ENCODE measurements at regions not wholly inside any gene's neighbourhood (a gene's known extent, or its start where the extent isn't known, plus 50 kb on each side); places are given as distances from the start of the nearest gene placed in this dataset.

DNA sequence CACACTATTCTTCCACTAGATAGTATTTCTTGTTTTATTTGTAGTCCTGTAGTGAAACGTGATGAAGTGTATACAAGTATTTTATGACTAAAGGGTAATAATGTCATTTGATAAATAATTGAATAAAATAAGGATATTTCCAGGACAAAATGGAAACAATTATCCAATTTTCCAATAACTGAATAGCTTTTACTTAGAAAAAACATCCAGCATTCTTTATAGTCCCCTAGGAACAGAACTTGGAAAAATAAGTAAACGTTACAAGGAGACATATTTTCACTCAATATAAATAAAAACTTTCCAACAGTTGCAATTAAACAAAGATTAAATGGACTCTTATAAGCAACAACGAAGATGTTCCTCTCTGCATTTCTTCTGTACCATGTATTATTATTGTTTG is 566.0 kb downstream of the TMA16 start:
- no peak overlapping the region for H3K27ac ChIP-seq
- H3K4me3 ChIP-seq = no peak overlapping the region
- no peaks in the 10 kb centered on the region for H3K27me3 ChIP-seq
- no peak for DNase-seq
- ATAC-seq = no peak
- TF ChIP-seq, protein P1, sequence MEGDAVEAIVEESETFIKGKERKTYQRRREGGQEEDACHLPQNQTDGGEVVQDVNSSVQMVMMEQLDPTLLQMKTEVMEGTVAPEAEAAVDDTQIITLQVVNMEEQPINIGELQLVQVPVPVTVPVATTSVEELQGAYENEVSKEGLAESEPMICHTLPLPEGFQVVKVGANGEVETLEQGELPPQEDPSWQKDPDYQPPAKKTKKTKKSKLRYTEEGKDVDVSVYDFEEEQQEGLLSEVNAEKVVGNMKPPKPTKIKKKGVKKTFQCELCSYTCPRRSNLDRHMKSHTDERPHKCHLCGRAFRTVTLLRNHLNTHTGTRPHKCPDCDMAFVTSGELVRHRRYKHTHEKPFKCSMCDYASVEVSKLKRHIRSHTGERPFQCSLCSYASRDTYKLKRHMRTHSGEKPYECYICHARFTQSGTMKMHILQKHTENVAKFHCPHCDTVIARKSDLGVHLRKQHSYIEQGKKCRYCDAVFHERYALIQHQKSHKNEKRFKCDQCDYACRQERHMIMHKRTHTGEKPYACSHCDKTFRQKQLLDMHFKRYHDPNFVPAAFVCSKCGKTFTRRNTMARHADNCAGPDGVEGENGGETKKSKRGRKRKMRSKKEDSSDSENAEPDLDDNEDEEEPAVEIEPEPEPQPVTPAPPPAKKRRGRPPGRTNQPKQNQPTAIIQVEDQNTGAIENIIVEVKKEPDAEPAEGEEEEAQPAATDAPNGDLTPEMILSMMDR (IDR thresholded peaks at IDR 0.05) = no peak
- no peak for TF ChIP-seq POLR2A (IDR thresholded peaks at IDR 0.05)
- intact Hi-C loops (cut with DNase I) = no loop called here
- H3K4me1 ChIP-seq = no peaks in the 10 kb centered on the region
- no peaks in the 10 kb centered on the region for H3K36me3 ChIP-seq
- WGBS, 4 donors = 58 to 65% (median 61%) methylated on average over 3 of the region's 3 CpGs
- peaks cover 0 to 14% (median 0%) of the 10 kb centered on the region in 12 donors for H3K9me3 ChIP-seq

DNA sequence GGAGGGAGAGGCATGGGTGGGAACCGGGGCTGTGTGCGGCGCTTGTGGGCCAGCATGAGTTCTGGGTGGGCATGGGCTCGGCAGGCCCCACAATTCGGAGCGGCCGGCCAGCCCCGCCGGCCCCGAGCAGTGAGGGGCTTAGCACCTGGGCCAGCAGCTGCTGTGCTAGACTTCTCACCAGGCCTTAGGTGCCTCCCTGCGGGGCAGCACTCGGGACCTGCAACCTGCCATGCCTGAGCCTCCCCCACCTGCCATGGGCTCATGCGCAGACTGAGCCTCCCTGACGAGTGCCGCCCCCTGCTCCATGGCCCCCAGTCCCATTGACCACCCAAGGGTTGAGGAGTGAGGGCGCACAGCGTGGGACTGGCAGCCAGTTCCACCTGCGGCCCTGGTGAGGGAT is 573.9 kb downstream of the TMA16 start:
- Histone ChIP-seq H3K4me1 (no peaks in the 10 kb centered on the region), H3K27me3 (no peaks in the 10 kb centered on the region), H3K9me3 (peaks cover 0 to 36% (median 10%) of the 10 kb centered on the region in 12 donors), H3K36me3 (no peaks in the 10 kb centered on the region), H3K4me3 (no peak overlapping the region), H3K27ac (no peak overlapping the region)
- DNase-seq = peak in 1 of 5 donors; percentile 58
- 91 to 100% (median 97%) methylated on average over 1 to 18 of the region's 18 CpGs for WGBS, 4 donors
- no peak for TF ChIP-seq POLR2A (IDR thresholded peaks at IDR 0.05)
- TF ChIP-seq, protein P1 (IDR thresholded peaks at IDR 0.05) = no peak
- ATAC-seq = no peak
- intact Hi-C loops (cut with DNase I) = no loop called here

GRCh38 chr4:164070625-164071024 is 576.1 kb downstream of the TMA16 start:
- H3K27me3 ChIP-seq = no peaks in the 10 kb centered on the region
- no peak overlapping the region for H3K27ac ChIP-seq
- DNase-seq = no peak
- H3K36me3 ChIP-seq = no peaks in the 10 kb centered on the region
- no peak overlapping the region for H3K4me3 ChIP-seq
- H3K9me3 ChIP-seq = peaks cover 0 to 29% (median 10%) of the 10 kb centered on the region in 12 donors
- no peaks in the 10 kb centered on the region for H3K4me1 ChIP-seq
- TF ChIP-seq, protein P1 (IDR thresholded peaks at IDR 0.05) = no peak
- no peak for TF ChIP-seq POLR2A (IDR thresholded peaks at IDR 0.05)
- WGBS, 4 donors = 70 to 77% (median 72%) methylated on average over 4 of the region's 4 CpGs
- no peak for ATAC-seq
- intact Hi-C loops (cut with DNase I) = no loop called here

DNA sequence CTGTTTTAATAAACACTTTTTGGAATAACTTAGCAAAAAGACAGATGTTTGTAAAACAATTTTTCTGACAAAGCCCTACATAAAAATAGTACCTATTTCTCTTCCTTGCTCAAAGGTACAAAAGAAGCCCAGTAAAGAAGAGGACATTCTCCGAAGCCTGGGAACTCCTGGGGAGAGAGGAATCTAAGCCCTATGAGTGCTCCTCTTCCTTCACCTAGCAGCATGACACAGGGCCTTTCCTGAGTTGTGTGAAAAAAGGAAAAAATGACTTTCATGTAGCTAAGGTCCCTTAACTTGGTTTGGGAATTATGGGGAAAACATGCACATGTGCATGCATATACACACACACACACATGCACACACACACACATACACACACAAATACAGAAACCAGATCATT is 586.9 kb downstream of the TMA16 start:
- WGBS, 4 donors = 66 to 81% (median 69%) methylated on average over 1 of the region's 1 CpG
- H3K4me1 ChIP-seq = no peaks in the 10 kb centered on the region
- peaks cover 0 to 6% (median 0%) of the 10 kb centered on the region in 12 donors for H3K9me3 ChIP-seq
- TF ChIP-seq POLR2A (IDR thresholded peaks at IDR 0.05) = no peak
- TF ChIP-seq, protein P1 (IDR thresholded peaks at IDR 0.05) = no peak
- no peak overlapping the region for H3K4me3 ChIP-seq
- no peaks in the 10 kb centered on the region for H3K36me3 ChIP-seq
- ATAC-seq (no peak), DNase-seq (no peak)
- intact Hi-C loops (cut with DNase I) = no loop called here
- H3K27me3 ChIP-seq = no peaks in the 10 kb centered on the region
- no peak overlapping the region for H3K27ac ChIP-seq

Data from heart left ventricle (tissue), 16 donors.